ENCODE measurements at regions not wholly inside any gene's neighbourhood (a gene's known extent, or its start where the extent isn't known, plus 50 kb on each side); places are given as distances from the start of the nearest gene placed in this dataset.

GRCh38 chr21:22904385-22904784 is 1906.2 kb downstream of the NCAM2 start:
- ATAC-seq (ENCODE audit: low read depth in 2 of 2) = no peak
- DNase-seq = no peak
- Mint-ChIP-seq H3K27me3 (no peaks in the 10 kb centered on the region), H3K4me3 (no peak overlapping the region), H3K27ac (no peak overlapping the region), H3K9me3 (no peaks in the 10 kb centered on the region), H3K4me1 (no peaks in the 10 kb centered on the region), H3K36me3 (no peaks in the 10 kb centered on the region)

- Mint-ChIP-seq H3K27me3 (no peaks in the 10 kb centered on the region), H3K4me3 (no peak overlapping the region), H3K9me3 (peaks cover 0 to 10% (median 0%) of the 10 kb centered on the region in 7 donors), H3K36me3 (no peaks in the 10 kb centered on the region), H3K4me1 (peaks cover 0 to 9% (median 8%) of the 10 kb centered on the region in 3 donors), H3K27ac (no peak overlapping the region)
- peak; percentile 30 to 74 for ATAC-seq (ENCODE audit: low read depth in 2 of 2)
- peak; percentile 12 for DNase-seq
Measured at GRCh38 chr21:22925032-22925431, 1926.8 kb downstream of the NCAM2 start.

- H3K27ac Mint-ChIP-seq = no peak overlapping the region
- no peak overlapping the region for H3K4me3 Mint-ChIP-seq
- H3K36me3 Mint-ChIP-seq = no peaks in the 10 kb centered on the region
- no peak for DNase-seq
- peaks cover 0 to 5% (median 0%) of the 10 kb centered on the region in 7 donors for H3K9me3 Mint-ChIP-seq
- no peaks in the 10 kb centered on the region for H3K27me3 Mint-ChIP-seq
- peaks cover 0 to 9% (median 8%) of the 10 kb centered on the region in 3 donors for H3K4me1 Mint-ChIP-seq
- no peak for ATAC-seq (ENCODE audit: low read depth in 2 of 2)
Measured at GRCh38 chr21:22927469-22927868, 1929.3 kb downstream of the NCAM2 start.

GRCh38 chr21:22941779-22942490 is 1943.7 kb downstream of the NCAM2 start:
- Mint-ChIP-seq H3K4me3 (no peak overlapping the region), H3K27me3 (no peaks in the 10 kb centered on the region), H3K36me3 (no peaks in the 10 kb centered on the region), H3K4me1 (no peaks in the 10 kb centered on the region), H3K9me3 (peaks cover 0 to 9% (median 0%) of the 10 kb centered on the region in 7 donors), H3K27ac (no peak overlapping the region)
- ATAC-seq (ENCODE audit: low read depth in 2 of 2) (no peak), DNase-seq (no peak)

- no peaks in the 10 kb centered on the region for H3K36me3 Mint-ChIP-seq
- H3K27ac Mint-ChIP-seq = no peak overlapping the region
- H3K4me1 Mint-ChIP-seq = peaks cover 0 to 11% (median 9%) of the 10 kb centered on the region in 3 donors
- no peaks in the 10 kb centered on the region for H3K27me3 Mint-ChIP-seq
- H3K4me3 Mint-ChIP-seq = no peak overlapping the region
- DNase-seq (no peak), ATAC-seq (ENCODE audit: low read depth in 2 of 2) (no peak)
- H3K9me3 Mint-ChIP-seq = peaks cover 0 to 7% (median 0%) of the 10 kb centered on the region in 7 donors
Measured at GRCh38 chr21:22955559-22955958, 1957.3 kb downstream of the NCAM2 start.

- peak; percentile 74 to 89 for ATAC-seq (ENCODE audit: low read depth in 2 of 2)
- peaks cover 0 to 20% (median 12%) of the 10 kb centered on the region in 3 donors for H3K4me1 Mint-ChIP-seq
- peak overlapping the region in 4 of 6 donors; percentile 26 to 82 (median 39) for H3K27ac Mint-ChIP-seq
- DNase-seq = peak; percentile 44
- peak overlapping the region in 2 of 8 donors; percentile 30 to 45 for H3K4me3 Mint-ChIP-seq
- H3K27me3 Mint-ChIP-seq = no peaks in the 10 kb centered on the region
- H3K36me3 Mint-ChIP-seq = no peaks in the 10 kb centered on the region
- H3K9me3 Mint-ChIP-seq = peaks cover 0 to 5% (median 0%) of the 10 kb centered on the region in 7 donors
Measured at GRCh38 chr21:22961258-22961657, 1963.0 kb downstream of the NCAM2 start.

- H3K27me3 Mint-ChIP-seq = no peaks in the 10 kb centered on the region
Measured at GRCh38 chr21:22965455-22966135, 1967.4 kb downstream of the NCAM2 start.

GRCh38 chr21:22981819-22982218 is 1983.6 kb downstream of the NCAM2 start:
- ATAC-seq (ENCODE audit: low read depth in 2 of 2) (no peak), DNase-seq (no peak)
- Mint-ChIP-seq H3K9me3 (peaks cover 0 to 16% (median 4%) of the 10 kb centered on the region in 7 donors), H3K36me3 (peaks cover 0 to 6% of the 10 kb centered on the region in 2 donors), H3K4me1 (peaks cover 10 to 14% (median 12%) of the 10 kb centered on the region in 3 donors), H3K4me3 (no peak overlapping the region), H3K27ac (peak overlapping the region in 1 of 6 donors; percentile 63), H3K27me3 (peaks cover 0 to 4% (median 0%) of the 10 kb centered on the region in 3 donors)

More at GRCh38 chr21:22965455-22966135, 1967.4 kb downstream of the NCAM2 start:
- Mint-ChIP-seq H3K36me3 (no peaks in the 10 kb centered on the region), H3K9me3 (peaks cover 0 to 2% (median 0%) of the 10 kb centered on the region in 7 donors), H3K4me1 (peaks cover 0 to 10% (median 2%) of the 10 kb centered on the region in 3 donors), H3K4me3 (no peak overlapping the region), H3K27ac (no peak overlapping the region)
- ATAC-seq (ENCODE audit: low read depth in 2 of 2) (no peak), DNase-seq (no peak)

GRCh38 chr21:22993144-22993543 is 1994.9 kb downstream of the NCAM2 start:
- no peaks in the 10 kb centered on the region for H3K36me3 Mint-ChIP-seq
- H3K27ac Mint-ChIP-seq = no peak overlapping the region
- H3K4me3 Mint-ChIP-seq = no peak overlapping the region
- DNase-seq (no peak), ATAC-seq (ENCODE audit: low read depth in 2 of 2) (no peak)
- H3K4me1 Mint-ChIP-seq = no peaks in the 10 kb centered on the region
- peaks cover 0 to 9% (median 7%) of the 10 kb centered on the region in 3 donors for H3K27me3 Mint-ChIP-seq
- peaks cover 0 to 8% (median 3%) of the 10 kb centered on the region in 7 donors for H3K9me3 Mint-ChIP-seq

GRCh38 chr21:22993822-22994574 is 1995.8 kb downstream of the NCAM2 start:
- H3K36me3 Mint-ChIP-seq = no peaks in the 10 kb centered on the region
- ATAC-seq (ENCODE audit: low read depth in 2 of 2) (no peak), DNase-seq (no peak)
- peaks cover 0 to 8% (median 3%) of the 10 kb centered on the region in 7 donors for H3K9me3 Mint-ChIP-seq
- no peak overlapping the region for H3K4me3 Mint-ChIP-seq
- no peaks in the 10 kb centered on the region for H3K4me1 Mint-ChIP-seq
- H3K27me3 Mint-ChIP-seq = peaks cover 0 to 9% (median 7%) of the 10 kb centered on the region in 3 donors
- no peak overlapping the region for H3K27ac Mint-ChIP-seq

- ATAC-seq (ENCODE audit: low read depth in 2 of 2) (no peak), DNase-seq (no peak)
- H3K4me3 Mint-ChIP-seq = no peak overlapping the region
- H3K27ac Mint-ChIP-seq = no peak overlapping the region
- peaks cover 0 to 4% (median 0%) of the 10 kb centered on the region in 3 donors for H3K27me3 Mint-ChIP-seq
- no peaks in the 10 kb centered on the region for H3K36me3 Mint-ChIP-seq
- H3K9me3 Mint-ChIP-seq = peaks cover 0 to 4% (median 0%) of the 10 kb centered on the region in 7 donors
- no peaks in the 10 kb centered on the region for H3K4me1 Mint-ChIP-seq
Measured at GRCh38 chr21:23003951-23004350, 2005.7 kb downstream of the NCAM2 start.

- no peak for DNase-seq
- no peak for ATAC-seq (ENCODE audit: low read depth in 2 of 2)
- Mint-ChIP-seq H3K27ac (no peak overlapping the region), H3K27me3 (peaks cover 0 to 4% (median 0%) of the 10 kb centered on the region in 3 donors), H3K4me1 (no peaks in the 10 kb centered on the region), H3K9me3 (peaks cover 0 to 4% (median 0%) of the 10 kb centered on the region in 7 donors), H3K4me3 (no peak overlapping the region), H3K36me3 (no peaks in the 10 kb centered on the region)
Measured at GRCh38 chr21:23008601-23009202, 2010.5 kb downstream of the NCAM2 start.

GRCh38 chr21:23009360-23009759 is 2011.2 kb downstream of the NCAM2 start:
- H3K4me3 Mint-ChIP-seq = no peak overlapping the region
- H3K27me3 Mint-ChIP-seq = peaks cover 0 to 4% (median 0%) of the 10 kb centered on the region in 3 donors
- no peaks in the 10 kb centered on the region for H3K36me3 Mint-ChIP-seq
- peaks cover 0 to 4% (median 0%) of the 10 kb centered on the region in 7 donors for H3K9me3 Mint-ChIP-seq
- H3K4me1 Mint-ChIP-seq = no peaks in the 10 kb centered on the region
- DNase-seq (no peak), ATAC-seq (ENCODE audit: low read depth in 2 of 2) (no peak)
- no peak overlapping the region for H3K27ac Mint-ChIP-seq
